ENCODE measurements at regions not wholly inside any gene's neighbourhood (a gene's known extent, or its start where the extent isn't known, plus 50 kb on each side); places are given as distances from the start of the nearest gene placed in this dataset.

GRCh38 chr13:60327511-60327910, 69.5 kb upstream of the TDRD3 start:
- Histone ChIP-seq H3K18ac (ENCODE audit: extremely low read depth, low read length) (no peak overlapping the region), H3K4me3 (ENCODE audit: extremely low read depth in 1 of 4, insufficient read depth in 2 of 4, low read depth in 3 of 4, low read length in 4 of 4) (no peak overlapping the region), H3K9ac (replicated peaks in 1 of 4; ENCODE audit: extremely low read depth in 1 of 4, low read depth in 3 of 4, low read length in 3 of 4) (no peak overlapping the region), H3K27ac (ENCODE audit: low read depth, low read length) (no peak overlapping the region), H4K5ac (ENCODE audit: insufficient read length, low read depth, low read length) (no peak overlapping the region), H3K79me2 (ENCODE audit: control insufficient read depth in 1 of 2, insufficient read depth in 2 of 2, low read length in 2 of 2) (no peaks in the 10 kb centered on the region), H3K4me1 (replicated peaks in 1 of 4; ENCODE audit: control insufficient read depth in 3 of 4, insufficient read depth in 4 of 4, low read length in 3 of 4) (no peaks in the 10 kb centered on the region), H3K79me1 (ENCODE audit: low read depth, low read length) (no peaks in the 10 kb centered on the region), H2AFZ (ENCODE audit: low read length) (0 out of 2 replicates have a peak overlapping the region, but pooled peaks have one; percentile 57), H2BK20ac (ENCODE audit: low read length) (no peak overlapping the region), H3K23me2 (ENCODE audit: low read depth, low read length) (no peaks in the 10 kb centered on the region), H4K8ac (ENCODE audit: extremely low read depth, insufficient read depth, low read length) (no peak overlapping the region), H2BK12ac (ENCODE audit: low read depth, low read length) (no peak overlapping the region), H3K27me3 (replicated peaks in 1 of 4; ENCODE audit: control insufficient read depth in 3 of 4, extremely low read depth in 1 of 4, insufficient read depth in 3 of 4, low read length in 3 of 4) (no peaks in the 10 kb centered on the region), H2AK5ac (ENCODE audit: low read depth, low read length) (no peak overlapping the region), H3K23ac (ENCODE audit: insufficient read length) (no peak overlapping the region), H2BK120ac (replicated peaks; ENCODE audit: low read depth, low read length) (no peak overlapping the region), H2BK15ac (ENCODE audit: low read length) (no peak overlapping the region), H4K20me1 (replicated peaks in 1 of 2; ENCODE audit: control insufficient read depth in 1 of 2, insufficient read depth in 2 of 2, low read length in 2 of 2) (no peaks in the 10 kb centered on the region), H4K91ac (replicated peaks; ENCODE audit: insufficient read length, low read length) (no peak overlapping the region), H3K56ac (replicated peaks; ENCODE audit: insufficient read length, low read depth, low read length) (no peak overlapping the region), H3K14ac (ENCODE audit: insufficient read length) (no peak overlapping the region), H3K9me3 (ENCODE audit: insufficient read depth in 2 of 2, low read depth in 1 of 2, low read length in 1 of 2) (no peaks in the 10 kb centered on the region), H3K4ac (replicated peaks; ENCODE audit: insufficient read length, low read depth, low read length) (no peak overlapping the region), H3K36me3 (ENCODE audit: control insufficient read depth in 2 of 4, insufficient read depth in 4 of 4, low read length in 3 of 4) (no peaks in the 10 kb centered on the region), H2BK5ac (ENCODE audit: low read depth, low read length) (no peak overlapping the region), H3K4me2 (ENCODE audit: insufficient read depth in 1 of 2, low read depth in 2 of 2, low read length in 2 of 2) (no peak overlapping the region)
- ChIA-PET POLR2A (ENCODE audit: partially characterized antibody) (no interaction called here), CTCF (ENCODE audit: partially characterized antibody) (interaction anchor here (0.5 to 8.5 kb wide), 18 partner anchors 9 to 650 kb away, joined by 3 to 62 read pairs (median 4); partner anchors contain the start of gene DIAPH3)
- TF ChIP-seq RBBP5 (IDR thresholded peaks at IDR 0.05; ENCODE audit: borderline replicate concordance, low read depth, low read length) (no peak), SUZ12 (IDR thresholded peaks at IDR 0.05; ENCODE audit: low read length) (no peak), EP300 (IDR thresholded peaks at IDR 0.05; ENCODE audit: borderline replicate concordance in 1 of 2, low read depth in 2 of 2, low read length in 2 of 2) (no peak)
- no peak for FAIRE-seq
- 78% methylated on average over 4 of the region's 4 CpGs; no CpG with 5 or more reads in 1 of the 2 experiments for WGBS, 2 experiments (ENCODE audit: extremely low coverage in 1 of 2, insufficient coverage in 1 of 2, insufficient read length in 1 of 2, insufficient replicate concordance in 2 of 2, low coverage in 1 of 2, low lambda C conversion rate in 2 of 2, missing lambda C conversion rate in 1 of 2)
- DNase-seq (ENCODE audit: low read depth in 1 of 2, low spot score in 2 of 2), result no peak
